HCT116 (cell line): ENCODE measurements at regions not wholly inside any gene's neighbourhood (a gene's known extent, or its start where the extent isn't known, plus 50 kb on each side); places are given as distances from the start of the nearest gene placed in this dataset.
A peak's percentile ranks its signal among the peaks of the same experiment; 100 is the strongest.

Experiments
- ATAC-seq: fragments of 200-7000 bp; cut with Tn5 transposase; 2 replicates; pipeline ENCODE4 v1.9.1; 2020; ENCODE audit warnings: mild to moderate bottlenecking, moderate library complexity
- BruUV-seq: library from RNA; stranded (reverse); fragments of 400-500 nt; replicated peaks from 2 replicates; lab custom pipeline; 2021; lab: Mats Ljungman, UMichigan
- CTCF ChIA-PET: fragments of 300-600 bp; sonication (Branson Sonifier 250); formaldehyde crosslinking; loops from one replicate; lab custom pipeline; 2021; ENCODE audit warnings: antibody characterized with exemption; lab: Charles Lee
- POLR2A ChIA-PET: fragments of 300-600, 350-600 bp; sonication (Branson Sonifier 250); formaldehyde crosslinking; loops from one replicate; lab custom pipeline; 2021; ENCODE audit warnings: antibody characterized with exemption; lab: Charles Lee
- RAD21 ChIA-PET, 2 experiments: fragments of 300-600 bp; sonication (Branson Sonifier 250); formaldehyde crosslinking; loops; one replicate each; lab custom pipeline; 2023; ENCODE audit warnings: low total read pairs in 2 of 2; ENCODE audit not compliant: uncharacterized antibody in 2 of 2, unreplicated experiment in 2 of 2, low non-redundant PET in 1 of 2; lab: Charles Lee
- DNase-seq: peaks from one replicate; pipeline ENCODE4 v3.0.0-alpha.2; 2010; ENCODE audit warnings: low read depth, low spot score
- H2AFZ ChIP-seq: fragments of 200-600 bp; shearing (Covaris generic), sonication (generic); 2 replicates; pipeline ENCODE4 v1.6.1; 2017; ENCODE audit warnings: low read depth, mixed run types, mixed read lengths, antibody characterized with exemption, low read length; ENCODE audit not compliant: poor library complexity, severe bottlenecking
- H3K27ac ChIP-seq: 2 replicates; pipeline ENCODE4 v1.5.1; 2012; ENCODE audit warnings: low read depth, low read length
- H3K27me3 ChIP-seq: fragments of 200-600 bp; sonication (generic); 2 replicates; pipeline ENCODE4 v1.6.1; 2016; ENCODE audit warnings: mixed run types, low read length, mixed read lengths; ENCODE audit not compliant: insufficient read depth
- H3K36me3 ChIP-seq, 2 experiments: fragments of 200-500 bp in 1 of 2; fragments of 200-600 bp in 1 of 2; sonication (Bioruptor generic) in 1 of 2; sonication (generic) in 1 of 2; 2 replicates each; pipeline versions ENCODE4 v1.5.1 to v1.6.1; 2014 to 2016; ENCODE audit warnings: low read length in 2 of 2, inconsistent platforms in 1 of 2, mixed read lengths in 1 of 2, mixed run types in 1 of 2; ENCODE audit not compliant: insufficient read depth in 2 of 2, control insufficient read depth in 1 of 2
- H3K4me1 ChIP-seq, 2 experiments: fragments of 200-600 bp in 1 of 2; sonication (generic) in 1 of 2; 2 replicates each; pipeline versions ENCODE4 v1.5.1 to v1.6.1; 2012 to 2017; ENCODE audit warnings: low read length in 2 of 2, inconsistent platforms in 1 of 2, mild to moderate bottlenecking in 1 of 2, mixed read lengths in 1 of 2, mixed run types in 1 of 2, moderate library complexity in 1 of 2; ENCODE audit not compliant: insufficient read depth in 2 of 2, control insufficient read depth in 1 of 2
- H3K4me2 ChIP-seq: fragments of 200-600 bp; sonication (generic); 2 replicates; pipeline ENCODE4 v1.6.1; 2017; ENCODE audit warnings: mixed run types, low read length, mixed read lengths
- H3K4me3 ChIP-seq, 2 experiments: fragments of 200-600 bp in 1 of 2; sonication (generic) in 1 of 2; replicated peaks in 1 of 2; 2 replicates each; pipeline ENCODE4 v1.5.1; 2011 to 2016; ENCODE audit warnings: low read length in 2 of 2, control low read depth in 1 of 2, low read depth in 1 of 2, mild to moderate bottlenecking in 1 of 2, mixed read lengths in 1 of 2, mixed run types in 1 of 2
- H3K79me2 ChIP-seq: fragments of 200-600 bp; sonication (generic); 2 replicates; pipeline ENCODE4 v1.6.1; 2017; ENCODE audit warnings: mild to moderate bottlenecking, mixed run types, low read length, moderate library complexity, mixed read lengths; ENCODE audit not compliant: insufficient read depth
- H3K9ac ChIP-seq: fragments of 200-600 bp; sonication (generic); 2 replicates; pipeline ENCODE4 v1.6.1; 2016; ENCODE audit warnings: low read length, mixed read lengths
- H3K9me2 ChIP-seq: fragments of 200-600 bp; sonication (generic), shearing (Covaris generic); 2 replicates; pipeline ENCODE4 v1.6.1; 2017; ENCODE audit warnings: mixed run types, mild to moderate bottlenecking, moderate library complexity; ENCODE audit not compliant: insufficient read depth
- H3K9me3 ChIP-seq, 2 experiments: fragments of 200-500 bp in 1 of 2; fragments of 200-600 bp in 1 of 2; sonication (Bioruptor generic) in 1 of 2; sonication (generic) in 1 of 2; 2 replicates each; pipeline ENCODE4 v1.6.1; 2014 to 2017; ENCODE audit warnings: low read length in 2 of 2, mixed read lengths in 2 of 2, inconsistent platforms in 1 of 2, low read depth in 1 of 2, mild to moderate bottlenecking in 1 of 2, mixed run types in 1 of 2, moderate library complexity in 1 of 2; ENCODE audit not compliant: control insufficient read depth in 1 of 2, insufficient read depth in 1 of 2
- H4K20me1 ChIP-seq: fragments of 200-600 bp; sonication (generic), shearing (Covaris generic); 2 replicates; pipeline ENCODE4 v1.6.1; 2017; ENCODE audit warnings: mixed run types, mild to moderate bottlenecking, moderate library complexity; ENCODE audit not compliant: insufficient read depth
- CBX3 ChIP-seq: IDR thresholded peaks from 2 replicates; pipeline ENCODE4 v1.6.1; 2012; ENCODE audit warnings: low read depth
- CEBPB ChIP-seq: IDR thresholded peaks from 2 replicates; pipeline ENCODE4 v1.6.1; 2012; ENCODE audit warnings: low read depth
- EGR1 ChIP-seq: IDR thresholded peaks from 2 replicates; pipeline ENCODE4 v1.6.1; 2012; ENCODE audit warnings: low read depth
- ELF1 ChIP-seq: IDR thresholded peaks from 2 replicates; pipeline ENCODE4 v1.6.1; 2012; ENCODE audit warnings: low read depth, borderline replicate concordance
- EZH2 ChIP-seq: fragments of 200-600 bp; sonication (generic); IDR thresholded peaks from 2 replicates; pipeline ENCODE4 v1.6.1; 2017; ENCODE audit warnings: antibody characterized with exemption, mixed run types
- FOSL1 ChIP-seq: IDR thresholded peaks from 2 replicates; pipeline ENCODE4 v1.6.1; 2012; ENCODE audit warnings: low read depth
- JUND ChIP-seq: IDR thresholded peaks from 2 replicates; pipeline ENCODE4 v1.6.1; 2012
- POLR2A ChIP-seq: IDR thresholded peaks from 2 replicates; pipeline ENCODE4 v1.7.0; 2011; ENCODE audit warnings: borderline replicate concordance; ENCODE audit not compliant: insufficient read depth, insufficient read length; ENCODE audit errors: extremely low read depth
- POLR2AphosphoS5 ChIP-seq: IDR thresholded peaks from 2 replicates; pipeline ENCODE4 v1.6.1; 2011; ENCODE audit warnings: mild to moderate bottlenecking, low read depth, low read length, moderate library complexity
- RAD21 ChIP-seq: IDR thresholded peaks from 2 replicates; pipeline ENCODE4 v1.6.1; 2012; ENCODE audit warnings: low read depth, mild to moderate bottlenecking
- SIN3A ChIP-seq: IDR thresholded peaks from 2 replicates; pipeline ENCODE4 v1.6.1; 2012; ENCODE audit warnings: low read depth
- SRF ChIP-seq: IDR thresholded peaks from 2 replicates; pipeline ENCODE4 v1.6.1; 2012; ENCODE audit warnings: low read depth
- TCF7L2 ChIP-seq: IDR thresholded peaks from 2 replicates; pipeline ENCODE4 v1.7.0; 2011; ENCODE audit warnings: borderline replicate concordance, inconsistent platforms; ENCODE audit not compliant: insufficient read depth, insufficient read length; ENCODE audit errors: extremely low read depth
- YY1 ChIP-seq: IDR thresholded peaks from 2 replicates; pipeline ENCODE4 v1.6.1; 2011; ENCODE audit warnings: low read length, low read depth, moderate library complexity, mild to moderate bottlenecking; ENCODE audit not compliant: insufficient replicate concordance; ENCODE audit errors: extremely low read depth
- ZFX ChIP-seq: fragments of 450-650 bp; IDR thresholded peaks from 2 replicates; pipeline ENCODE4 v1.6.1; 2017
- ZNF274 ChIP-seq: fragments of 200-500 bp; sonication (Bioruptor generic); IDR thresholded peaks from 2 replicates; pipeline ENCODE4 v1.6.1; 2014; ENCODE audit warnings: mild to moderate bottlenecking, low read depth, low read length, inconsistent platforms
- intact Hi-C: fragments of 100-400 bp; cut with micrococcal nuclease; formaldehyde crosslinking; loops from 2 replicates; pipeline ENCODE4 v1.10.0; 2022
- TF ChIP-seq, protein P1 (sequence below), 3 experiments: fragments of 200-600 bp in 1 of 3; sonication (generic) in 1 of 3; IDR thresholded peaks in 2 of 3; conservative IDR thresholded peaks in 1 of 3; 2 replicates each; pipeline ENCODE4 v1.5.1; 2012 to 2017; ENCODE audit warnings: low read depth in 2 of 3, low read length in 2 of 3, antibody characterized with exemption in 1 of 3, borderline replicate concordance in 1 of 3, control low read depth in 1 of 3, mild to moderate bottlenecking in 1 of 3, mixed read lengths in 1 of 3, mixed run types in 1 of 3, moderate library complexity in 1 of 3; ENCODE audit not compliant: insufficient read depth in 1 of 3
- TF ChIP-seq, protein P2 (sequence below): IDR thresholded peaks from 2 replicates; pipeline ENCODE4 v1.6.1; 2012
- TF ChIP-seq, protein P3 (sequence below): IDR thresholded peaks from 2 replicates; pipeline ENCODE4 v1.6.1; 2011; ENCODE audit warnings: mild to moderate bottlenecking, low read length, moderate library complexity; ENCODE audit not compliant: insufficient replicate concordance; ENCODE audit errors: extremely low read depth
- TF ChIP-seq, protein P4 (sequence below): IDR thresholded peaks from 2 replicates; pipeline ENCODE4 v1.6.1; 2012; ENCODE audit warnings: low read depth
- TF ChIP-seq, protein P5 (sequence below): IDR thresholded peaks from 2 replicates; pipeline ENCODE4 v1.6.1; 2012

DNA sequence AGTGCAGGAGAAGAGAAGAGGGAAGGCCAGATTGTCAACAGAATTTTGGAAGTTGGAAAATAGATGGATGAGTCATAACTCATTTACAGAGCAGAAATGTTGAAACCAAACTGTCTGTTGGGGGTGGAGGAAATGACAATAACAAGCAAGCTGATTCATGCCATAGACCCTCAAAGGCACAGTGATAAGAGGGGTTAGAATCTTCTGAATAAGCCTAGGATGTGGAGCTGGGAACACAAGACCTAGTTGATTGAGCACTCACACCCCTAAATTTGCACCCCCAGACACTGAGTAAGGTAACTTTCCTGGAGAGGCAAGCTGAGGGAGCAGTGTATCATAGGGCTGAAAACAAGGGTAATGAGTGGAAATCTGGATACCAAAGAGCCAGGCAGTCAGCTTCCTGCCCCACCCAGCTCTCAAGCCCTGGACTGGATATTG, 141.4 kb downstream of the SCG2 start:
- no peaks in the 10 kb centered on the region for H3K27me3 ChIP-seq
- H3K4me3 ChIP-seq: peak overlapping the region in 1 of 2 experiments; percentile 39; a peak in 2 of 4 replicates
- ChIA-PET POLR2A (interaction anchor here (0.7 to 1.5 kb wide), 4 partner anchors 79 to 262 kb away, joined by 3 read pairs; no protein-coding TSS in a partner anchor), RAD21 (no interaction called here), CTCF (no interaction called here)
- BruUV-seq: no TSS peak
- no peaks in the 10 kb centered on the region for H4K20me1 ChIP-seq
- H2AFZ ChIP-seq: peak overlapping the region; percentile 63
- no peaks in the 10 kb centered on the region for H3K36me3 ChIP-seq
- peak overlapping the region; percentile 71 for H3K4me2 ChIP-seq
- H3K9me2 ChIP-seq: no peaks in the 10 kb centered on the region
- peaks cover 19 to 35% of the 10 kb centered on the region in 2 experiments for H3K4me1 ChIP-seq
- H3K79me2 ChIP-seq: no peaks in the 10 kb centered on the region
- H3K27ac ChIP-seq: peak overlapping the region; percentile 58
- DNase-seq (peak; percentile 67), ATAC-seq (peak; percentile 74)
- H3K9ac ChIP-seq: peak overlapping the region; percentile 24; the same call in 1 of the 2 replicates
- H3K9me3 ChIP-seq: no peaks in the 10 kb centered on the region; a peak in 1 of 4 replicates
- intact Hi-C loops: loop anchor here (2.0 to 10.0 kb wide), 3 partner anchors 87 to 338 kb away; no protein-coding TSS in a partner anchor
- TF ChIP-seq SRF (peak; percentile 51), SIN3A (peak; percentile 47; the same call in 1 of the 2 replicates), ZFX (no peak), CBX3 (peak; percentile 97), CEBPB (peak; percentile 96), POLR2AphosphoS5 (peak; percentile 62), POLR2A (no peak), ELF1 (no peak), EGR1 (peak; percentile 77), ZNF274 (no peak), JUND (peak; percentile 97), TCF7L2 (peak; percentile 79), EZH2 (no peak), FOSL1 (peak; percentile 94), YY1 (no peak), RAD21 (peak; percentile 24; the same call in 1 of the 2 replicates)
- TF ChIP-seq, protein P1, sequence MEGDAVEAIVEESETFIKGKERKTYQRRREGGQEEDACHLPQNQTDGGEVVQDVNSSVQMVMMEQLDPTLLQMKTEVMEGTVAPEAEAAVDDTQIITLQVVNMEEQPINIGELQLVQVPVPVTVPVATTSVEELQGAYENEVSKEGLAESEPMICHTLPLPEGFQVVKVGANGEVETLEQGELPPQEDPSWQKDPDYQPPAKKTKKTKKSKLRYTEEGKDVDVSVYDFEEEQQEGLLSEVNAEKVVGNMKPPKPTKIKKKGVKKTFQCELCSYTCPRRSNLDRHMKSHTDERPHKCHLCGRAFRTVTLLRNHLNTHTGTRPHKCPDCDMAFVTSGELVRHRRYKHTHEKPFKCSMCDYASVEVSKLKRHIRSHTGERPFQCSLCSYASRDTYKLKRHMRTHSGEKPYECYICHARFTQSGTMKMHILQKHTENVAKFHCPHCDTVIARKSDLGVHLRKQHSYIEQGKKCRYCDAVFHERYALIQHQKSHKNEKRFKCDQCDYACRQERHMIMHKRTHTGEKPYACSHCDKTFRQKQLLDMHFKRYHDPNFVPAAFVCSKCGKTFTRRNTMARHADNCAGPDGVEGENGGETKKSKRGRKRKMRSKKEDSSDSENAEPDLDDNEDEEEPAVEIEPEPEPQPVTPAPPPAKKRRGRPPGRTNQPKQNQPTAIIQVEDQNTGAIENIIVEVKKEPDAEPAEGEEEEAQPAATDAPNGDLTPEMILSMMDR (IDR thresholded peaks at IDR 0.05 in 2 of 3, conservative IDR thresholded peaks at IDR 0.05 in 1 of 3; ENCODE audit: borderline replicate concordance in 1 of 3, insufficient read depth in 1 of 3, low read depth in 2 of 3, low read length in 2 of 3): no peak
- TF ChIP-seq, protein P2, sequence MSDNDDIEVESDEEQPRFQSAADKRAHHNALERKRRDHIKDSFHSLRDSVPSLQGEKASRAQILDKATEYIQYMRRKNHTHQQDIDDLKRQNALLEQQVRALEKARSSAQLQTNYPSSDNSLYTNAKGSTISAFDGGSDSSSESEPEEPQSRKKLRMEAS: peak; percentile 55
- TF ChIP-seq, protein P3, sequence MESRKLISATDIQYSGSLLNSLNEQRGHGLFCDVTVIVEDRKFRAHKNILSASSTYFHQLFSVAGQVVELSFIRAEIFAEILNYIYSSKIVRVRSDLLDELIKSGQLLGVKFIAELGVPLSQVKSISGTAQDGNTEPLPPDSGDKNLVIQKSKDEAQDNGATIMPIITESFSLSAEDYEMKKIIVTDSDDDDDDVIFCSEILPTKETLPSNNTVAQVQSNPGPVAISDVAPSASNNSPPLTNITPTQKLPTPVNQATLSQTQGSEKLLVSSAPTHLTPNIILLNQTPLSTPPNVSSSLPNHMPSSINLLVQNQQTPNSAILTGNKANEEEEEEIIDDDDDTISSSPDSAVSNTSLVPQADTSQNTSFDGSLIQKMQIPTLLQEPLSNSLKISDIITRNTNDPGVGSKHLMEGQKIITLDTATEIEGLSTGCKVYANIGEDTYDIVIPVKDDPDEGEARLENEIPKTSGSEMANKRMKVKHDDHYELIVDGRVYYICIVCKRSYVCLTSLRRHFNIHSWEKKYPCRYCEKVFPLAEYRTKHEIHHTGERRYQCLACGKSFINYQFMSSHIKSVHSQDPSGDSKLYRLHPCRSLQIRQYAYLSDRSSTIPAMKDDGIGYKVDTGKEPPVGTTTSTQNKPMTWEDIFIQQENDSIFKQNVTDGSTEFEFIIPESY: no peak
- TF ChIP-seq, protein P4, sequence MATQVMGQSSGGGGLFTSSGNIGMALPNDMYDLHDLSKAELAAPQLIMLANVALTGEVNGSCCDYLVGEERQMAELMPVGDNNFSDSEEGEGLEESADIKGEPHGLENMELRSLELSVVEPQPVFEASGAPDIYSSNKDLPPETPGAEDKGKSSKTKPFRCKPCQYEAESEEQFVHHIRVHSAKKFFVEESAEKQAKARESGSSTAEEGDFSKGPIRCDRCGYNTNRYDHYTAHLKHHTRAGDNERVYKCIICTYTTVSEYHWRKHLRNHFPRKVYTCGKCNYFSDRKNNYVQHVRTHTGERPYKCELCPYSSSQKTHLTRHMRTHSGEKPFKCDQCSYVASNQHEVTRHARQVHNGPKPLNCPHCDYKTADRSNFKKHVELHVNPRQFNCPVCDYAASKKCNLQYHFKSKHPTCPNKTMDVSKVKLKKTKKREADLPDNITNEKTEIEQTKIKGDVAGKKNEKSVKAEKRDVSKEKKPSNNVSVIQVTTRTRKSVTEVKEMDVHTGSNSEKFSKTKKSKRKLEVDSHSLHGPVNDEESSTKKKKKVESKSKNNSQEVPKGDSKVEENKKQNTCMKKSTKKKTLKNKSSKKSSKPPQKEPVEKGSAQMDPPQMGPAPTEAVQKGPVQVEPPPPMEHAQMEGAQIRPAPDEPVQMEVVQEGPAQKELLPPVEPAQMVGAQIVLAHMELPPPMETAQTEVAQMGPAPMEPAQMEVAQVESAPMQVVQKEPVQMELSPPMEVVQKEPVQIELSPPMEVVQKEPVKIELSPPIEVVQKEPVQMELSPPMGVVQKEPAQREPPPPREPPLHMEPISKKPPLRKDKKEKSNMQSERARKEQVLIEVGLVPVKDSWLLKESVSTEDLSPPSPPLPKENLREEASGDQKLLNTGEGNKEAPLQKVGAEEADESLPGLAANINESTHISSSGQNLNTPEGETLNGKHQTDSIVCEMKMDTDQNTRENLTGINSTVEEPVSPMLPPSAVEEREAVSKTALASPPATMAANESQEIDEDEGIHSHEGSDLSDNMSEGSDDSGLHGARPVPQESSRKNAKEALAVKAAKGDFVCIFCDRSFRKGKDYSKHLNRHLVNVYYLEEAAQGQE: no peak
- TF ChIP-seq, protein P5, sequence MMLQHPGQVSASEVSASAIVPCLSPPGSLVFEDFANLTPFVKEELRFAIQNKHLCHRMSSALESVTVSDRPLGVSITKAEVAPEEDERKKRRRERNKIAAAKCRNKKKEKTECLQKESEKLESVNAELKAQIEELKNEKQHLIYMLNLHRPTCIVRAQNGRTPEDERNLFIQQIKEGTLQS: peak; percentile 60; the same call in 1 of the 2 replicates
